ENCODE measurements at regions not wholly inside any gene's neighbourhood (a gene's known extent, or its start where the extent isn't known, plus 50 kb on each side); places are given as distances from the start of the nearest gene placed in this dataset.

- Histone ChIP-seq H3K4me2 (no peak overlapping the region), H3K36me3 (replicated peaks; ENCODE audit: insufficient read depth, low read depth) (no peaks in the 10 kb centered on the region), H3K27ac (no peak overlapping the region), H2AFZ (no peak overlapping the region), H3K9me2 (replicated peaks; ENCODE audit: insufficient read depth) (no peaks in the 10 kb centered on the region), H3K9me3 (ENCODE audit: low read depth) (no peaks in the 10 kb centered on the region), H3K79me2 (no peaks in the 10 kb centered on the region), H3K4me3 (no peak overlapping the region), H3K27me3 (no peaks in the 10 kb centered on the region), H3K4me1 (ENCODE audit: insufficient read depth) (peaks cover 4% of the 10 kb centered on the region), H4K20me1 (ENCODE audit: insufficient read depth, poor library complexity, severe bottlenecking) (no peaks in the 10 kb centered on the region)
- TF ChIP-seq EZH2 (IDR thresholded peaks at IDR 0.05; ENCODE audit: borderline replicate concordance) (no peak), CTCF (IDR thresholded peaks at IDR 0.05; ENCODE audit: poor library complexity) (no peak), EZH2phosphoT487 (IDR thresholded peaks at IDR 0.05; ENCODE audit: low read depth, severe bottlenecking, unreplicated experiment) (no peak)
- WGBS (ENCODE audit: low lambda C conversion rate, missing lambda C conversion rate): 85% methylated on average over 2 of the region's 2 CpGs
- DNase-seq (ENCODE audit: low spot score): no peak
Observed at GRCh38 chr13:107031716-107032115, 463.8 kb upstream of the ARGLU1 start.

GRCh38 chr13:107028751-107029150 lies 460.8 kb upstream of the ARGLU1 start:
- no peak for TF ChIP-seq EZH2 (IDR thresholded peaks at IDR 0.05; ENCODE audit: borderline replicate concordance)
- no peak for TF ChIP-seq CTCF (IDR thresholded peaks at IDR 0.05; ENCODE audit: poor library complexity)
- no peak for TF ChIP-seq EZH2phosphoT487 (IDR thresholded peaks at IDR 0.05; ENCODE audit: low read depth, severe bottlenecking, unreplicated experiment)
- Histone ChIP-seq H4K20me1 (ENCODE audit: insufficient read depth, poor library complexity, severe bottlenecking) (no peaks in the 10 kb centered on the region), H3K79me2 (no peaks in the 10 kb centered on the region), H3K27ac (no peak overlapping the region), H2AFZ (no peak overlapping the region), H3K27me3 (no peaks in the 10 kb centered on the region), H3K4me1 (ENCODE audit: insufficient read depth) (no peaks in the 10 kb centered on the region), H3K36me3 (replicated peaks; ENCODE audit: insufficient read depth, low read depth) (no peaks in the 10 kb centered on the region), H3K4me3 (no peak overlapping the region), H3K9me3 (ENCODE audit: low read depth) (no peaks in the 10 kb centered on the region), H3K4me2 (no peak overlapping the region), H3K9me2 (replicated peaks; ENCODE audit: insufficient read depth) (no peaks in the 10 kb centered on the region)
- 95% methylated on average over 8 of the region's 8 CpGs for WGBS (ENCODE audit: low lambda C conversion rate, missing lambda C conversion rate)
- DNase-seq (ENCODE audit: low spot score): no peak

GRCh38 chr13:107025991-107026390 lies 458.1 kb upstream of the ARGLU1 start:
- Histone ChIP-seq H3K9me2 (replicated peaks; ENCODE audit: insufficient read depth) (no peaks in the 10 kb centered on the region), H2AFZ (no peak overlapping the region), H3K4me3 (no peak overlapping the region), H3K36me3 (replicated peaks; ENCODE audit: insufficient read depth, low read depth) (no peaks in the 10 kb centered on the region), H3K27ac (no peak overlapping the region), H3K79me2 (no peaks in the 10 kb centered on the region), H3K4me1 (ENCODE audit: insufficient read depth) (no peaks in the 10 kb centered on the region), H4K20me1 (ENCODE audit: insufficient read depth, poor library complexity, severe bottlenecking) (no peaks in the 10 kb centered on the region), H3K9me3 (ENCODE audit: low read depth) (no peaks in the 10 kb centered on the region), H3K4me2 (no peak overlapping the region), H3K27me3 (no peaks in the 10 kb centered on the region)
- peak; percentile 49 for DNase-seq (ENCODE audit: low spot score)
- TF ChIP-seq CTCF (IDR thresholded peaks at IDR 0.05; ENCODE audit: poor library complexity) (no peak), EZH2phosphoT487 (IDR thresholded peaks at IDR 0.05; ENCODE audit: low read depth, severe bottlenecking, unreplicated experiment) (no peak), EZH2 (IDR thresholded peaks at IDR 0.05; ENCODE audit: borderline replicate concordance) (no peak)
- WGBS (ENCODE audit: low lambda C conversion rate, missing lambda C conversion rate): 71% methylated on average over 1 of the region's 1 CpG

GRCh38 chr13:107023335-107023734 lies 455.4 kb upstream of the ARGLU1 start:
- Histone ChIP-seq H2AFZ (no peak overlapping the region), H3K4me2 (no peak overlapping the region), H3K9me3 (ENCODE audit: low read depth) (no peaks in the 10 kb centered on the region), H3K27ac (no peak overlapping the region), H4K20me1 (ENCODE audit: insufficient read depth, poor library complexity, severe bottlenecking) (no peaks in the 10 kb centered on the region), H3K4me3 (no peak overlapping the region), H3K36me3 (replicated peaks; ENCODE audit: insufficient read depth, low read depth) (no peaks in the 10 kb centered on the region), H3K4me1 (ENCODE audit: insufficient read depth) (no peaks in the 10 kb centered on the region), H3K79me2 (no peaks in the 10 kb centered on the region), H3K27me3 (no peaks in the 10 kb centered on the region), H3K9me2 (replicated peaks; ENCODE audit: insufficient read depth) (no peaks in the 10 kb centered on the region)
- TF ChIP-seq EZH2phosphoT487 (IDR thresholded peaks at IDR 0.05; ENCODE audit: low read depth, severe bottlenecking, unreplicated experiment) (no peak), EZH2 (IDR thresholded peaks at IDR 0.05; ENCODE audit: borderline replicate concordance) (no peak), CTCF (IDR thresholded peaks at IDR 0.05; ENCODE audit: poor library complexity) (no peak)
- no peak for DNase-seq (ENCODE audit: low spot score)
- 93% methylated on average over 2 of the region's 2 CpGs for whole genome bisulfite sequencing (ENCODE audit: low lambda C conversion rate, missing lambda C conversion rate)

Data from hepatocyte (in vitro differentiated cells).